IgD-negative memory B cell (primary cell): ENCODE measurements at regions not wholly inside any gene's neighbourhood (a gene's known extent, or its start where the extent isn't known, plus 50 kb on each side); places are given as distances from the start of the nearest gene placed in this dataset.

Experiments used
- H3K27ac Mint-ChIP-seq, 3 donors: one replicate each; pipeline ENCODE4 v1.8.0; 2020 to 2022; ENCODE audit warnings: mild to moderate bottlenecking in 3 of 3, mixed read lengths in 3 of 3, moderate library complexity in 1 of 3
- H3K27me3 Mint-ChIP-seq: one replicate; pipeline ENCODE4 v1.8.0; 2021; ENCODE audit warnings: mixed read lengths
- H3K36me3 Mint-ChIP-seq: one replicate; pipeline ENCODE4 v1.8.0; 2020; ENCODE audit warnings: mild to moderate bottlenecking, mixed read lengths
- H3K4me1 Mint-ChIP-seq, 3 donors: one replicate each; pipeline ENCODE4 v1.8.0; 2020 to 2022; ENCODE audit warnings: mixed read lengths in 3 of 3, mild to moderate bottlenecking in 1 of 3
- H3K4me3 Mint-ChIP-seq, 4 donors: one replicate each; pipeline ENCODE4 v1.8.0; 2020 to 2022; ENCODE audit warnings: mild to moderate bottlenecking in 4 of 4, mixed read lengths in 4 of 4, moderate library complexity in 3 of 4
- H3K9me3 Mint-ChIP-seq, 3 donors: one replicate each; pipeline ENCODE4 v1.8.0; 2020 to 2021; ENCODE audit warnings: mixed read lengths in 3 of 3, mild to moderate bottlenecking in 1 of 3

GRCh38 chr5:160500786-160501779, 79.4 kb downstream of the PTTG1 start:
- H3K27me3 Mint-ChIP-seq = no peaks in the 10 kb centered on the region
- no peak overlapping the region for H3K4me3 Mint-ChIP-seq
- H3K27ac Mint-ChIP-seq = peak overlapping the region in 2 of 3 donors; percentile 46 to 72
- no peaks in the 10 kb centered on the region for H3K36me3 Mint-ChIP-seq
- H3K4me1 Mint-ChIP-seq = peaks cover under 1 to 6% (median 3%) of the 10 kb centered on the region in 3 donors
- H3K9me3 Mint-ChIP-seq = no peaks in the 10 kb centered on the region

GRCh38 chr5:160504906-160505305, 83.3 kb downstream of the PTTG1 start:
- peaks cover 18 to 28% (median 18%) of the 10 kb centered on the region in 3 donors for H3K4me1 Mint-ChIP-seq
- no peaks in the 10 kb centered on the region for H3K9me3 Mint-ChIP-seq
- no peaks in the 10 kb centered on the region for H3K36me3 Mint-ChIP-seq
- H3K27ac Mint-ChIP-seq = no peak overlapping the region
- H3K4me3 Mint-ChIP-seq = no peak overlapping the region
- no peaks in the 10 kb centered on the region for H3K27me3 Mint-ChIP-seq

GRCh38 chr5:160506006-160507004, 84.7 kb downstream of the PTTG1 start:
- Mint-ChIP-seq H3K4me3 (peak overlapping the region in 3 of 4 donors; percentile 44 to 76 (median 65)), H3K9me3 (no peaks in the 10 kb centered on the region), H3K4me1 (peaks cover 18 to 24% (median 18%) of the 10 kb centered on the region in 3 donors), H3K36me3 (no peaks in the 10 kb centered on the region), H3K27me3 (no peaks in the 10 kb centered on the region), H3K27ac (peak overlapping the region; percentile 80 to 91 (median 84))

GRCh38 chr5:160507221-160507721, 85.6 kb downstream of the PTTG1 start:
- Mint-ChIP-seq H3K4me3 (peak overlapping the region in 2 of 4 donors; percentile 44 to 65), H3K9me3 (no peaks in the 10 kb centered on the region), H3K36me3 (no peaks in the 10 kb centered on the region), H3K4me1 (peaks cover 18 to 24% (median 18%) of the 10 kb centered on the region in 3 donors), H3K27ac (peak overlapping the region; percentile 80 to 91 (median 84)), H3K27me3 (no peaks in the 10 kb centered on the region)

GRCh38 chr5:160508780-160509361, 87.2 kb downstream of the PTTG1 start:
- H3K27me3 Mint-ChIP-seq = no peaks in the 10 kb centered on the region
- no peak overlapping the region for H3K4me3 Mint-ChIP-seq
- peak overlapping the region in 1 of 3 donors; percentile 2 for H3K27ac Mint-ChIP-seq
- H3K4me1 Mint-ChIP-seq = peaks cover 18 to 24% (median 18%) of the 10 kb centered on the region in 3 donors
- H3K9me3 Mint-ChIP-seq = no peaks in the 10 kb centered on the region
- H3K36me3 Mint-ChIP-seq = no peaks in the 10 kb centered on the region

- no peak overlapping the region for H3K27ac Mint-ChIP-seq
- H3K36me3 Mint-ChIP-seq = peaks cover 4% of the 10 kb centered on the region
Measured at GRCh38 chr5:160511280-160511929, 89.8 kb downstream of the PTTG1 start.

More at GRCh38 chr5:160511280-160511929, 89.8 kb downstream of the PTTG1 start:
- no peaks in the 10 kb centered on the region for H3K9me3 Mint-ChIP-seq
- H3K4me1 Mint-ChIP-seq = peaks cover 13 to 18% (median 14%) of the 10 kb centered on the region in 3 donors
- H3K4me3 Mint-ChIP-seq = no peak overlapping the region
- no peaks in the 10 kb centered on the region for H3K27me3 Mint-ChIP-seq
